ENCODE measurements at regions not wholly inside any gene's neighbourhood (a gene's known extent, or its start where the extent isn't known, plus 50 kb on each side); places are given as distances from the start of the nearest gene placed in this dataset.

- TF ChIP-seq CTCF (IDR thresholded peaks at IDR 0.05; ENCODE audit: extremely low read depth, missing control alignments), result no peak
- no peak for DNase-seq (ENCODE audit: low spot score)
These were observed 595.4 kb downstream of the SLC16A7 start for GRCh38 chr12:60191271-60191670.

GRCh38 chr12:60191676-60192359 is 596.0 kb downstream of the SLC16A7 start:
- no peak for DNase-seq (ENCODE audit: low spot score)
- TF ChIP-seq CTCF (IDR thresholded peaks at IDR 0.05; ENCODE audit: extremely low read depth, missing control alignments), result no peak

- no peak for DNase-seq (ENCODE audit: low spot score)
- no peak for TF ChIP-seq CTCF (IDR thresholded peaks at IDR 0.05; ENCODE audit: extremely low read depth, missing control alignments)
These were observed 598.8 kb downstream of the SLC16A7 start for GRCh38 chr12:60194678-60195077.

GRCh38 chr12:60195483-60195882 is 599.7 kb downstream of the SLC16A7 start:
- no peak for DNase-seq (ENCODE audit: low spot score)
- no peak for TF ChIP-seq CTCF (IDR thresholded peaks at IDR 0.05; ENCODE audit: extremely low read depth, missing control alignments)

DNA sequence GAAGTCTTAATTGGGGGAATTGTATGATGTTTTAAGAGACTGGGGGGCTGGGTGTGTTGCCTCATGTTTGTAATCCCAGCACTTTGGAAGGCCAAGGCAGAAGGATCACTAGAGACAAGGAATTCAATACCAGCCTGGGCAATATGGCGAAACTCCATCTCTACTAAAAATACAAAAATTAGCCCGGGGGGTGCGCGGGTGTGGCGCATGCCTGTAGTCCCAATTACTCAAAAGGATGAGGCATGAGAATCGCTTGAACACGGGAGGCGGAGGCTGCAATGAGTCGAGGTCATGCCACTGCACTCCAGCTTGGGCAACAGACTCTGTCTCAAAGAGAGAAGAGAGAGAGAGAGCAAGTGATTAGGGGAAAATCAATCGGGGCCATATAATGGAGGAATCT is 600.5 kb downstream of the SLC16A7 start:
- DNase-seq (ENCODE audit: low spot score), result no peak
- no peak for TF ChIP-seq CTCF (IDR thresholded peaks at IDR 0.05; ENCODE audit: extremely low read depth, missing control alignments)

DNA sequence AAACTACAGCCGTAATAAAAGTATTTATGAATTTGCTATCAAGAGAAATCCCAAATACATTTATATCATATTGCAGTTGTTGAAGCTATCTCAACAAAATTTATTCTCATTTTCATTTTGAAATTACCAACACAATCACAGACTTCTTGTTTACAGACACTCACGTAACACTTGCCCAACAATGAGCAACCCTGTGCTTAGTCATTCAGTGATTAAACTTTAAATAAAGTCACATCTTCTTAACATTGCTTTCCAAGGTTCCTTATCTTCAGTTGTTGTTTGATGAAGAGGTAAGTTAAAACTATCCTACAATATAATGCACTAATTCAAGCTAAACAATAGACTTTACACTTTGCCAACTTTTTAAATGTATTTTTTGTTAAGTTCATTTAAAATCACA is 601.8 kb downstream of the SLC16A7 start:
- no peak for TF ChIP-seq CTCF (IDR thresholded peaks at IDR 0.05; ENCODE audit: extremely low read depth, missing control alignments)
- DNase-seq (ENCODE audit: low spot score), result no peak

- TF ChIP-seq CTCF (IDR thresholded peaks at IDR 0.05; ENCODE audit: extremely low read depth, missing control alignments), result no peak
- DNase-seq (ENCODE audit: low spot score), result no peak
These were observed 606.1 kb downstream of the SLC16A7 start for GRCh38 chr12:60201891-60202290.

Measured in GM20000 (cell line).